WTC11 (cell line): ENCODE measurements at regions not wholly inside any gene's neighbourhood (a gene's known extent, or its start where the extent isn't known, plus 50 kb on each side); places are given as distances from the start of the nearest gene placed in this dataset.

Experiments used
- ATAC-seq: fragments of 200-7000 bp; cut with Tn5 transposase; 2 replicates; pipeline ENCODE4 v1.10.0; 2021; ENCODE audit warnings: mild to moderate bottlenecking, moderate library complexity
- CTCF ChIA-PET: fragments of 300-600 bp; sonication (Branson Sonifier 250); formaldehyde crosslinking; loops from one replicate; lab custom pipeline; 2021; ENCODE audit warnings: antibody characterized with exemption; lab: Charles Lee
- POLR2A ChIA-PET: fragments of 350-600 bp; sonication (Branson Sonifier 250); formaldehyde crosslinking; loops from one replicate; lab custom pipeline; 2021; ENCODE audit warnings: antibody characterized with exemption; lab: Charles Lee
- DNase-seq: peaks from one replicate; pipeline ENCODE4 v3.0.0; 2021; ENCODE audit warnings: low spot score
- H3K27ac Mint-ChIP-seq: 2 replicates; pipeline ENCODE4 v1.8.0; 2021; ENCODE audit warnings: mixed read lengths
- H3K27me3 Mint-ChIP-seq: 2 replicates; pipeline ENCODE4 v1.8.0; 2021; ENCODE audit warnings: low read depth, mild to moderate bottlenecking, moderate library complexity, mixed read lengths
- H3K36me3 Mint-ChIP-seq: 2 replicates; pipeline ENCODE4 v1.8.0; 2021; ENCODE audit warnings: mixed read lengths
- H3K4me1 Mint-ChIP-seq: 2 replicates; pipeline ENCODE4 v1.8.0; 2022; ENCODE audit warnings: mixed read lengths
- H3K4me3 Mint-ChIP-seq: 2 replicates; pipeline ENCODE4 v1.8.0; 2021; ENCODE audit warnings: mild to moderate bottlenecking, moderate library complexity, mixed read lengths
- H3K9me3 Mint-ChIP-seq: 2 replicates; pipeline ENCODE4 v1.8.0; 2021; ENCODE audit warnings: mixed read lengths
- CBFB ChIP-seq: sonication (generic); formaldehyde crosslinking; IDR thresholded peaks from 2 replicates; pipeline ENCODE4 v1.8.1; 2022; ENCODE audit warnings: mild to moderate bottlenecking, low read depth, missing genetic modification reagents
- E2F4 ChIP-seq: sonication (generic); formaldehyde crosslinking; IDR thresholded peaks from 2 replicates; pipeline ENCODE4 v1.8.1; 2022; ENCODE audit warnings: low read depth, mild to moderate bottlenecking, moderate library complexity, missing genetic modification reagents, borderline replicate concordance
- E2F5 ChIP-seq: sonication (generic); formaldehyde crosslinking; IDR thresholded peaks from 2 replicates; pipeline ENCODE4 v1.8.1; 2022; ENCODE audit warnings: mild to moderate bottlenecking, moderate library complexity, missing genetic modification reagents
- EMX1 ChIP-seq: fragments of 250-450 bp; sonication (Bioruptor Pico); IDR thresholded peaks from 2 replicates; pipeline ENCODE4 v1.8.0; 2021; ENCODE audit warnings: mild to moderate bottlenecking
- FOXJ3 ChIP-seq: sonication (generic); formaldehyde crosslinking; IDR thresholded peaks from 2 replicates; pipeline ENCODE4 v1.9.0; 2021; ENCODE audit warnings: missing genetic modification reagents, mild to moderate bottlenecking, borderline replicate concordance
- GABPB1 ChIP-seq: sonication (generic); formaldehyde crosslinking; IDR thresholded peaks from 2 replicates; pipeline ENCODE4 v1.8.1; 2023; ENCODE audit warnings: mild to moderate bottlenecking, missing genetic modification reagents
- HMGA2 ChIP-seq: fragments of 250-450 bp; sonication (Bioruptor Pico); IDR thresholded peaks from 2 replicates; pipeline ENCODE4 v1.4.0; 2021; ENCODE audit warnings: mild to moderate bottlenecking, moderate library complexity
- PREB ChIP-seq: sonication (generic); formaldehyde crosslinking; IDR thresholded peaks from 2 replicates; pipeline ENCODE4 v1.8.1; 2022; ENCODE audit warnings: mild to moderate bottlenecking, missing genetic modification reagents, moderate library complexity, borderline replicate concordance
- ZMAT4 ChIP-seq: fragments of 250-450 bp; sonication (Bioruptor Pico); IDR thresholded peaks from 2 replicates; pipeline ENCODE4 v1.9.0; 2021; ENCODE audit warnings: mild to moderate bottlenecking
- ZNF121 ChIP-seq: sonication (generic); formaldehyde crosslinking; IDR thresholded peaks from 2 replicates; pipeline ENCODE4 v1.8.0; 2023; ENCODE audit warnings: missing genetic modification reagents
- ZNF138 ChIP-seq: sonication (generic); formaldehyde crosslinking; conservative IDR thresholded peaks from 2 replicates; pipeline ENCODE4 v1.8.1; 2022; ENCODE audit warnings: mild to moderate bottlenecking, moderate library complexity, missing genetic modification reagents
- TF ChIP-seq, protein P1 (sequence below): fragments of 250-450 bp; sonication (Bioruptor Pico); IDR thresholded peaks from 2 replicates; pipeline ENCODE4 v1.9.0; 2021; ENCODE audit warnings: mild to moderate bottlenecking, borderline replicate concordance
- TF ChIP-seq, protein P2 (sequence below): fragments of 250-450 bp; sonication (Bioruptor Pico); IDR thresholded peaks from 2 replicates; pipeline ENCODE4 v1.9.0; 2021; ENCODE audit warnings: mild to moderate bottlenecking
- TF ChIP-seq, protein P3 (sequence below): sonication (generic); formaldehyde crosslinking; IDR thresholded peaks from 2 replicates; pipeline ENCODE4 v1.8.0; 2022; ENCODE audit warnings: mild to moderate bottlenecking, missing genetic modification reagents

GRCh38 chr3:25376340-25376739 is 51.7 kb upstream of the RARB start:
- DNase-seq, result no peak
- CTCF ChIA-PET, result interaction anchor here (1.1 kb wide), 1 partner anchor 66 kb away, joined by 3 read pairs; no protein-coding TSS in a partner anchor
- no peaks in the 10 kb centered on the region; the same call in 1 of the 2 replicates for H3K9me3 Mint-ChIP-seq

DNA sequence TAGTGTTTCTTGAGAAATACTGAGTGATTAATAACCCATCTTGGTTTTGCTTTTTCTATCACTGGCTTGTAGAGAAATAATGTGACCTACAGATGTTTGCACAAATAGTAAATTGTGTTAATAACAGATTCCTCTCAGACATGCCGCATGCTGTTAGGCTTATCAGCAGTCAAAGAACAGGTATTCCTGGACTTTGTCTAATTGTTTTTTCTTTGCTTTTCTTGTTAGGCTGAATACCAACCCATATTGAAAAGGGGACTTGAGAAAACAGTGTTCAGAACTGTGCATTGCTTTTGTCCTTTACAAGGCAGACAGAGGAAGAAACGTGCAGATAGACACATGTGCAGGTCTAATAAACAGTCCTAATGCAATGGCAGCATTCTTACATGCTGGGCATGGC is 51.0 kb upstream of the RARB start:
- Mint-ChIP-seq H3K27ac (no peak overlapping the region), H3K27me3 (no peaks in the 10 kb centered on the region)

More at GRCh38 chr3:25376340-25376739, 51.7 kb upstream of the RARB start:
- POLR2A ChIA-PET, result no interaction called here
- peaks cover 6% of the 10 kb centered on the region for H3K4me1 Mint-ChIP-seq
- H3K27me3 Mint-ChIP-seq, result no peaks in the 10 kb centered on the region
- no peak overlapping the region for H3K27ac Mint-ChIP-seq
- no peaks in the 10 kb centered on the region for H3K36me3 Mint-ChIP-seq
- no peak overlapping the region for H3K4me3 Mint-ChIP-seq
- ATAC-seq, result no peak
- no peak for TF ChIP-seq HMGA2

More for the DNA sequence above, 51.0 kb upstream of the RARB start:
- H3K4me1 Mint-ChIP-seq, result peaks cover 10% of the 10 kb centered on the region
- DNase-seq, result no peak
- TF ChIP-seq, protein P1, sequence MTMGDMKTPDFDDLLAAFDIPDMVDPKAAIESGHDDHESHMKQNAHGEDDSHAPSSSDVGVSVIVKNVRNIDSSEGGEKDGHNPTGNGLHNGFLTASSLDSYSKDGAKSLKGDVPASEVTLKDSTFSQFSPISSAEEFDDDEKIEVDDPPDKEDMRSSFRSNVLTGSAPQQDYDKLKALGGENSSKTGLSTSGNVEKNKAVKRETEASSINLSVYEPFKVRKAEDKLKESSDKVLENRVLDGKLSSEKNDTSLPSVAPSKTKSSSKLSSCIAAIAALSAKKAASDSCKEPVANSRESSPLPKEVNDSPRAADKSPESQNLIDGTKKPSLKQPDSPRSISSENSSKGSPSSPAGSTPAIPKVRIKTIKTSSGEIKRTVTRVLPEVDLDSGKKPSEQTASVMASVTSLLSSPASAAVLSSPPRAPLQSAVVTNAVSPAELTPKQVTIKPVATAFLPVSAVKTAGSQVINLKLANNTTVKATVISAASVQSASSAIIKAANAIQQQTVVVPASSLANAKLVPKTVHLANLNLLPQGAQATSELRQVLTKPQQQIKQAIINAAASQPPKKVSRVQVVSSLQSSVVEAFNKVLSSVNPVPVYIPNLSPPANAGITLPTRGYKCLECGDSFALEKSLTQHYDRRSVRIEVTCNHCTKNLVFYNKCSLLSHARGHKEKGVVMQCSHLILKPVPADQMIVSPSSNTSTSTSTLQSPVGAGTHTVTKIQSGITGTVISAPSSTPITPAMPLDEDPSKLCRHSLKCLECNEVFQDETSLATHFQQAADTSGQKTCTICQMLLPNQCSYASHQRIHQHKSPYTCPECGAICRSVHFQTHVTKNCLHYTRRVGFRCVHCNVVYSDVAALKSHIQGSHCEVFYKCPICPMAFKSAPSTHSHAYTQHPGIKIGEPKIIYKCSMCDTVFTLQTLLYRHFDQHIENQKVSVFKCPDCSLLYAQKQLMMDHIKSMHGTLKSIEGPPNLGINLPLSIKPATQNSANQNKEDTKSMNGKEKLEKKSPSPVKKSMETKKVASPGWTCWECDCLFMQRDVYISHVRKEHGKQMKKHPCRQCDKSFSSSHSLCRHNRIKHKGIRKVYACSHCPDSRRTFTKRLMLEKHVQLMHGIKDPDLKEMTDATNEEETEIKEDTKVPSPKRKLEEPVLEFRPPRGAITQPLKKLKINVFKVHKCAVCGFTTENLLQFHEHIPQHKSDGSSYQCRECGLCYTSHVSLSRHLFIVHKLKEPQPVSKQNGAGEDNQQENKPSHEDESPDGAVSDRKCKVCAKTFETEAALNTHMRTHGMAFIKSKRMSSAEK, result no peak
- TF ChIP-seq E2F4 (CRISPR knock-in tag), result no peak
- TF ChIP-seq EMX1 (CRISPR knock-in tag), result no peak
- no peak for TF ChIP-seq ZMAT4 (CRISPR knock-in tag)
- TF ChIP-seq PREB (CRISPR knock-in tag), result no peak
- TF ChIP-seq, protein P2, sequence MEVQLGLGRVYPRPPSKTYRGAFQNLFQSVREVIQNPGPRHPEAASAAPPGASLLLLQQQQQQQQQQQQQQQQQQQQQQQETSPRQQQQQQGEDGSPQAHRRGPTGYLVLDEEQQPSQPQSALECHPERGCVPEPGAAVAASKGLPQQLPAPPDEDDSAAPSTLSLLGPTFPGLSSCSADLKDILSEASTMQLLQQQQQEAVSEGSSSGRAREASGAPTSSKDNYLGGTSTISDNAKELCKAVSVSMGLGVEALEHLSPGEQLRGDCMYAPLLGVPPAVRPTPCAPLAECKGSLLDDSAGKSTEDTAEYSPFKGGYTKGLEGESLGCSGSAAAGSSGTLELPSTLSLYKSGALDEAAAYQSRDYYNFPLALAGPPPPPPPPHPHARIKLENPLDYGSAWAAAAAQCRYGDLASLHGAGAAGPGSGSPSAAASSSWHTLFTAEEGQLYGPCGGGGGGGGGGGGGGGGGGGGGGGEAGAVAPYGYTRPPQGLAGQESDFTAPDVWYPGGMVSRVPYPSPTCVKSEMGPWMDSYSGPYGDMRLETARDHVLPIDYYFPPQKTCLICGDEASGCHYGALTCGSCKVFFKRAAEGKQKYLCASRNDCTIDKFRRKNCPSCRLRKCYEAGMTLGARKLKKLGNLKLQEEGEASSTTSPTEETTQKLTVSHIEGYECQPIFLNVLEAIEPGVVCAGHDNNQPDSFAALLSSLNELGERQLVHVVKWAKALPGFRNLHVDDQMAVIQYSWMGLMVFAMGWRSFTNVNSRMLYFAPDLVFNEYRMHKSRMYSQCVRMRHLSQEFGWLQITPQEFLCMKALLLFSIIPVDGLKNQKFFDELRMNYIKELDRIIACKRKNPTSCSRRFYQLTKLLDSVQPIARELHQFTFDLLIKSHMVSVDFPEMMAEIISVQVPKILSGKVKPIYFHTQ (CRISPR knock-in tag), result no peak
- TF ChIP-seq CBFB (CRISPR knock-in tag), result no peak
- no peak for TF ChIP-seq ZNF121 (CRISPR knock-in tag)
- TF ChIP-seq ZNF138 (CRISPR knock-in tag), result no peak
- no peak for TF ChIP-seq GABPB1 (CRISPR knock-in tag)
- TF ChIP-seq E2F5, result no peak
- TF ChIP-seq, protein P3, sequence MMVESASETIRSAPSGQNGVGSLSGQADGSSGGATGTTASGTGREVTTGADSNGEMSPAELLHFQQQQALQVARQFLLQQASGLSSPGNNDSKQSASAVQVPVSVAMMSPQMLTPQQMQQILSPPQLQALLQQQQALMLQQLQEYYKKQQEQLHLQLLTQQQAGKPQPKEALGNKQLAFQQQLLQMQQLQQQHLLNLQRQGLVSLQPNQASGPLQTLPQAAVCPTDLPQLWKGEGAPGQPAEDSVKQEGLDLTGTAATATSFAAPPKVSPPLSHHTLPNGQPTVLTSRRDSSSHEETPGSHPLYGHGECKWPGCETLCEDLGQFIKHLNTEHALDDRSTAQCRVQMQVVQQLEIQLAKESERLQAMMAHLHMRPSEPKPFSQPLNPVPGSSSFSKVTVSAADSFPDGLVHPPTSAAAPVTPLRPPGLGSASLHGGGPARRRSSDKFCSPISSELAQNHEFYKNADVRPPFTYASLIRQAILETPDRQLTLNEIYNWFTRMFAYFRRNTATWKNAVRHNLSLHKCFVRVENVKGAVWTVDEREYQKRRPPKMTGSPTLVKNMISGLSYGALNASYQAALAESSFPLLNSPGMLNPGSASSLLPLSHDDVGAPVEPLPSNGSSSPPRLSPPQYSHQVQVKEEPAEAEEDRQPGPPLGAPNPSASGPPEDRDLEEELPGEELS (CRISPR knock-in tag), result no peak
- TF ChIP-seq FOXJ3 (CRISPR knock-in tag), result no peak
- ATAC-seq, result no peak
- no peaks in the 10 kb centered on the region for H3K36me3 Mint-ChIP-seq
- H3K9me3 Mint-ChIP-seq, result no peaks in the 10 kb centered on the region; the same call in 1 of the 2 replicates
- H3K4me3 Mint-ChIP-seq, result no peak overlapping the region
- POLR2A ChIA-PET, result no interaction called here
- CTCF ChIA-PET, result no interaction called here
